ENCODE measurements at regions not wholly inside any gene's neighbourhood (a gene's known extent, or its start where the extent isn't known, plus 50 kb on each side); places are given as distances from the start of the nearest gene placed in this dataset.

GRCh38 chr4:13164783-13165331 lies 319.3 kb downstream of the RAB28 start:
- no peak overlapping the region for H3K4me3 Mint-ChIP-seq
- CTCF ChIA-PET = no interaction called here

GRCh38 chr4:13162886-13163285 lies 321.3 kb downstream of the RAB28 start:
- Histone ChIP-seq H3K36me3 (ENCODE audit: insufficient read depth, low read length) (no peaks in the 10 kb centered on the region), H3K9me3 (ENCODE audit: control insufficient read depth in 1 of 2, insufficient read depth in 1 of 2, low read length in 2 of 2) (no peaks in the 10 kb centered on the region), H3K27ac (ENCODE audit: low read depth in 1 of 2, low read length in 2 of 2) (no peak overlapping the region), H3K4me1 (ENCODE audit: insufficient read depth, low read length) (no peaks in the 10 kb centered on the region), H3K27me3 (ENCODE audit: control insufficient read depth in 1 of 2, insufficient read depth in 2 of 2, low read length in 2 of 2) (no peaks in the 10 kb centered on the region), H3K4me3 (ENCODE audit: low read length) (no peak overlapping the region)
- H3K27me3 Mint-ChIP-seq = no peaks in the 10 kb centered on the region
- no peak for TF ChIP-seq CTCF (IDR thresholded peaks at IDR 0.05)
- H3K36me3 Mint-ChIP-seq (ENCODE audit: low read depth) = no peaks in the 10 kb centered on the region
- H3K9me3 Mint-ChIP-seq = peaks cover 2% of the 10 kb centered on the region
- H3K4me3 Mint-ChIP-seq = no peak overlapping the region
- intact Hi-C loops (cut with DNase I, micrococcal nuclease) = no loop called here
- ATAC-seq (ENCODE audit: poor library complexity) = no peak
- no peaks in the 10 kb centered on the region for H3K4me1 Mint-ChIP-seq (ENCODE audit: low read depth)
- POLR2A ChIA-PET = no interaction called here
- DNase-seq = no peak
- CTCF ChIA-PET = no interaction called here
- H3K27ac Mint-ChIP-seq = no peak overlapping the region

More at GRCh38 chr4:13164783-13165331, 319.3 kb downstream of the RAB28 start:
- intact Hi-C loops (cut with DNase I, micrococcal nuclease) = no loop called here
- Mint-ChIP-seq H3K27me3 (no peaks in the 10 kb centered on the region), H3K27ac (no peak overlapping the region), H3K36me3 (ENCODE audit: low read depth) (no peaks in the 10 kb centered on the region), H3K9me3 (peaks cover 2% of the 10 kb centered on the region), H3K4me1 (ENCODE audit: low read depth) (no peaks in the 10 kb centered on the region)
- Histone ChIP-seq H3K4me1 (ENCODE audit: insufficient read depth, low read length) (no peaks in the 10 kb centered on the region), H3K27ac (ENCODE audit: low read depth in 1 of 2, low read length in 2 of 2) (no peak overlapping the region), H3K27me3 (ENCODE audit: control insufficient read depth in 1 of 2, insufficient read depth in 2 of 2, low read length in 2 of 2) (no peaks in the 10 kb centered on the region), H3K36me3 (ENCODE audit: insufficient read depth, low read length) (no peaks in the 10 kb centered on the region), H3K9me3 (ENCODE audit: control insufficient read depth in 1 of 2, insufficient read depth in 1 of 2, low read length in 2 of 2) (no peaks in the 10 kb centered on the region), H3K4me3 (ENCODE audit: low read length) (no peak overlapping the region)
- TF ChIP-seq CTCF (IDR thresholded peaks at IDR 0.05) = no peak
- ATAC-seq (ENCODE audit: poor library complexity) = no peak
- no peak for DNase-seq
- POLR2A ChIA-PET = no interaction called here

GRCh38 chr4:13160920-13161319 lies 323.2 kb downstream of the RAB28 start:
- H3K9me3 Mint-ChIP-seq = peaks cover 2% of the 10 kb centered on the region
- no peak overlapping the region for H3K27ac Mint-ChIP-seq
- Histone ChIP-seq H3K4me3 (ENCODE audit: low read length) (no peak overlapping the region), H3K36me3 (ENCODE audit: insufficient read depth, low read length) (no peaks in the 10 kb centered on the region), H3K9me3 (ENCODE audit: control insufficient read depth in 1 of 2, insufficient read depth in 1 of 2, low read length in 2 of 2) (no peaks in the 10 kb centered on the region), H3K27ac (ENCODE audit: low read depth in 1 of 2, low read length in 2 of 2) (no peak overlapping the region), H3K27me3 (ENCODE audit: control insufficient read depth in 1 of 2, insufficient read depth in 2 of 2, low read length in 2 of 2) (no peaks in the 10 kb centered on the region), H3K4me1 (ENCODE audit: insufficient read depth, low read length) (no peaks in the 10 kb centered on the region)
- intact Hi-C loops (cut with DNase I, micrococcal nuclease) = no loop called here
- no peaks in the 10 kb centered on the region for H3K27me3 Mint-ChIP-seq
- TF ChIP-seq CTCF (IDR thresholded peaks at IDR 0.05) = no peak
- CTCF ChIA-PET = no interaction called here
- no peak for DNase-seq
- no peaks in the 10 kb centered on the region for H3K4me1 Mint-ChIP-seq (ENCODE audit: low read depth)
- no peaks in the 10 kb centered on the region for H3K36me3 Mint-ChIP-seq (ENCODE audit: low read depth)
- no peak overlapping the region for H3K4me3 Mint-ChIP-seq
- no peak for ATAC-seq (ENCODE audit: poor library complexity)
- POLR2A ChIA-PET = no interaction called here
